ENCODE measurements at regions not wholly inside any gene's neighbourhood (a gene's known extent, or its start where the extent isn't known, plus 50 kb on each side); places are given as distances from the start of the nearest gene placed in this dataset.

- Histone ChIP-seq H3K36me3 (no peaks in the 10 kb centered on the region), H3K4me1 (peaks cover 0 to 9% (median 0%) of the 10 kb centered on the region in 6 donors), H3K27ac (no peak overlapping the region), H3K27me3 (replicated peaks in 1 of 7) (peaks cover 0 to 32% (median 0%) of the 10 kb centered on the region in 7 donors), H3K4me3 (no peak overlapping the region), H3K9me3 (no peaks in the 10 kb centered on the region)
- no peak for TF ChIP-seq CTCF (IDR thresholded peaks at IDR 0.05 in 8 of 11, conservative IDR thresholded peaks at IDR 0.05 in 3 of 11)
- TF ChIP-seq POLR2AphosphoS5 (IDR thresholded peaks at IDR 0.05), result no peak
- intact Hi-C loops (cut with DNase I; ENCODE audit: low total_unique reads), result no loop called here
- no peak for DNase-seq
- WGBS, 5 donors, result 83 to 89% (median 88%) methylated on average over 13 to 18 of the region's 18 CpGs
Measured at GRCh38 chr10:69685802-69686585, 55.9 kb downstream of the FAM241B start.

- Histone ChIP-seq H3K9me3 (no peaks in the 10 kb centered on the region), H3K27ac (no peak overlapping the region), H3K4me3 (no peak overlapping the region), H3K27me3 (replicated peaks in 1 of 7) (peaks cover 0 to 23% (median 0%) of the 10 kb centered on the region in 7 donors), H3K36me3 (no peaks in the 10 kb centered on the region), H3K4me1 (peaks cover 0 to 9% (median 0%) of the 10 kb centered on the region in 6 donors)
- 82 to 100% (median 95%) methylated on average over 2 of the region's 2 CpGs for WGBS, 5 donors
- DNase-seq, result no peak
- TF ChIP-seq POLR2A (IDR thresholded peaks at IDR 0.05), result no peak
- no peak for TF ChIP-seq CTCF (IDR thresholded peaks at IDR 0.05 in 8 of 11, conservative IDR thresholded peaks at IDR 0.05 in 3 of 11)
- no peak for TF ChIP-seq POLR2AphosphoS5 (IDR thresholded peaks at IDR 0.05)
- intact Hi-C loops (cut with DNase I; ENCODE audit: low total_unique reads), result no loop called here
Measured at GRCh38 chr10:69686866-69687265, 56.8 kb downstream of the FAM241B start.

- H3K27me3 ChIP-seq (replicated peaks in 1 of 7), result peaks cover 0 to 19% (median 0%) of the 10 kb centered on the region in 7 donors
- H3K27ac ChIP-seq, result no peak overlapping the region
- 62 to 100% (median 91%) methylated on average over 2 of the region's 2 CpGs for WGBS, 5 donors
- DNase-seq, result no peak
- no peak overlapping the region for H3K4me3 ChIP-seq
- H3K4me1 ChIP-seq, result peaks cover 0 to 9% (median 0%) of the 10 kb centered on the region in 6 donors
- no peak for TF ChIP-seq POLR2A (IDR thresholded peaks at IDR 0.05)
- TF ChIP-seq POLR2AphosphoS5 (IDR thresholded peaks at IDR 0.05), result no peak
- no peak for TF ChIP-seq CTCF (IDR thresholded peaks at IDR 0.05 in 8 of 11, conservative IDR thresholded peaks at IDR 0.05 in 3 of 11)
- intact Hi-C loops (cut with DNase I; ENCODE audit: low total_unique reads), result no loop called here
- no peaks in the 10 kb centered on the region for H3K36me3 ChIP-seq
- H3K9me3 ChIP-seq, result no peaks in the 10 kb centered on the region
Measured at GRCh38 chr10:69687426-69687825, 57.4 kb downstream of the FAM241B start.

- TF ChIP-seq CTCF (IDR thresholded peaks at IDR 0.05 in 8 of 11, conservative IDR thresholded peaks at IDR 0.05 in 3 of 11) (no peak), POLR2AphosphoS5 (IDR thresholded peaks at IDR 0.05) (no peak), POLR2A (IDR thresholded peaks at IDR 0.05) (no peak)
- H3K27ac ChIP-seq, result no peak overlapping the region
- H3K4me1 ChIP-seq, result no peaks in the 10 kb centered on the region
- H3K27me3 ChIP-seq (replicated peaks in 1 of 7), result peaks cover 0 to 14% (median 0%) of the 10 kb centered on the region in 7 donors
- H3K4me3 ChIP-seq, result no peak overlapping the region
- no peak for DNase-seq
- intact Hi-C loops (cut with DNase I; ENCODE audit: low total_unique reads), result no loop called here
- 65 to 79% (median 67%) methylated on average over 6 of the region's 6 CpGs for WGBS, 5 donors
- H3K9me3 ChIP-seq, result no peaks in the 10 kb centered on the region
- no peaks in the 10 kb centered on the region for H3K36me3 ChIP-seq
Measured at GRCh38 chr10:69692267-69692666, 62.2 kb downstream of the FAM241B start.
